Tibial nerve (tissue), 4 donors: ENCODE measurements at regions not wholly inside any gene's neighbourhood (a gene's known extent, or its start where the extent isn't known, plus 50 kb on each side); places are given as distances from the start of the nearest gene placed in this dataset.

Experiments
- EP300 ChIP-seq, 2 donors: sonication (generic); formaldehyde crosslinking; IDR thresholded peaks; one replicate each; pipeline ENCODE4 v1.6.1; 2017; ENCODE audit warnings: antibody characterized with exemption in 2 of 2, mild to moderate bottlenecking in 1 of 2
- POLR2A ChIP-seq, 2 donors: fragments of 450-650 bp; IDR thresholded peaks; one replicate each; pipeline ENCODE4 v1.6.1; 2017; ENCODE audit warnings: antibody characterized with exemption in 2 of 2, mild to moderate bottlenecking in 2 of 2, moderate library complexity in 2 of 2
- TF ChIP-seq, protein P1 (sequence below), 5 experiments: fragments of 200-600 bp in 3 of 5; fragments of 450-650 bp in 2 of 5; sonication (generic) in 3 of 5; IDR thresholded peaks; one replicate each; pipeline ENCODE4 v1.5.1; 2016 to 2019; ENCODE audit warnings: antibody characterized with exemption in 5 of 5, mild to moderate bottlenecking in 3 of 5, moderate library complexity in 2 of 5

DNA sequence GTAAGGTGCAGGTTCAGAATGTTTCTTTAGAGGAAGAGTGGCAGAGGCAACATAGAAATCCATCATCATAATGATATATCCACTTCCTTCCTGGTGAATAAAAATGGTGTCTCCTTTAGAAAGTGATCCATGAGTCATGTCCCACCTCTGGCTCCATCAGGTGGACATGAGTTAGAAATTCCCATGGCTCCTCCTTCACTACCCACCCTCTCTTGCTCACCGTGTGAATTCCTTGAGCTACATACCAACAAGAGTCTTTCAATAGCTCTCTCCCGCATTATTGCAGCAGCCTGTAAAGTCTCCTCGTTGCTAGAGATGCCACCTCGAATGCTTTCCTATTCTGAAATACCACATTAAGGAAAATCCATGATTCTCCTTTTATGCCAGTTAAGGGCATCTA is 317.6 kb downstream of the LNPK start:
- TF ChIP-seq, protein P1, sequence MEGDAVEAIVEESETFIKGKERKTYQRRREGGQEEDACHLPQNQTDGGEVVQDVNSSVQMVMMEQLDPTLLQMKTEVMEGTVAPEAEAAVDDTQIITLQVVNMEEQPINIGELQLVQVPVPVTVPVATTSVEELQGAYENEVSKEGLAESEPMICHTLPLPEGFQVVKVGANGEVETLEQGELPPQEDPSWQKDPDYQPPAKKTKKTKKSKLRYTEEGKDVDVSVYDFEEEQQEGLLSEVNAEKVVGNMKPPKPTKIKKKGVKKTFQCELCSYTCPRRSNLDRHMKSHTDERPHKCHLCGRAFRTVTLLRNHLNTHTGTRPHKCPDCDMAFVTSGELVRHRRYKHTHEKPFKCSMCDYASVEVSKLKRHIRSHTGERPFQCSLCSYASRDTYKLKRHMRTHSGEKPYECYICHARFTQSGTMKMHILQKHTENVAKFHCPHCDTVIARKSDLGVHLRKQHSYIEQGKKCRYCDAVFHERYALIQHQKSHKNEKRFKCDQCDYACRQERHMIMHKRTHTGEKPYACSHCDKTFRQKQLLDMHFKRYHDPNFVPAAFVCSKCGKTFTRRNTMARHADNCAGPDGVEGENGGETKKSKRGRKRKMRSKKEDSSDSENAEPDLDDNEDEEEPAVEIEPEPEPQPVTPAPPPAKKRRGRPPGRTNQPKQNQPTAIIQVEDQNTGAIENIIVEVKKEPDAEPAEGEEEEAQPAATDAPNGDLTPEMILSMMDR (IDR thresholded peaks at IDR 0.05): no peak
- TF ChIP-seq EP300 (IDR thresholded peaks at IDR 0.05) (no peak), POLR2A (IDR thresholded peaks at IDR 0.05) (no peak)
